Activated T-cell treated with anti-CD3 and anti-CD28 coated beads for 1 hour (primary cell): ENCODE measurements at regions not wholly inside any gene's neighbourhood (a gene's known extent, or its start where the extent isn't known, plus 50 kb on each side); places are given as distances from the start of the nearest gene placed in this dataset.
"Not testable (repeated sequence)": the region's sequence is repeated elsewhere in the genome, so short reads cannot be mapped to it uniquely, and the experiment has no call there.

ENCODE experiments used
- DNase-seq: peaks from one replicate; pipeline ENCODE4 v3.0.0-alpha.2; 2020; ENCODE audit warnings: low read depth

DNA sequence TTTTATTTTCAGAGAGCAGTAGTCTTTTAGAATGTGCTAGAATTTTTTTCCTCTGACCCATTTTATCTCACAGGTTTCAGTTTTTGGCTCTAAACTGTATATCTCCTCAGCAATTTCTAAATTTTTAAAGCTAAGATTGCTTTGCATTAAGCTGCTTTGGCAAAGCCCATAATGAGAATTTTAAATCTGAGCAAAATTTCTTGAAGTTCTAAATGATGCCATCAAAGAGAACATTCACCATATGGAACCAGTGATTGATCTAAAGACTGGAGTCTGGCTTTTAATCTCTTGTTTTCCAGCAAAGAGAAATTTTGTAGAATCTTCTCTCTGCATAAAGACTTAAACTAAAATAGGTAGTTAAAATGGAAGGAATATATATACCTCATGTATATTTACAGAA is 313.6 kb downstream of the TBC1D32 start:
- no peak for DNase-seq

- no peak for DNase-seq
These were observed 325.7 kb downstream of the TBC1D32 start for GRCh38 chr6:121008553-121008952.

- no peak for DNase-seq
These were observed 328.3 kb downstream of the TBC1D32 start for GRCh38 chr6:121006024-121006423.

- DNase-seq, result no peak
These were observed 333.9 kb downstream of the TBC1D32 start for GRCh38 chr6:121000381-121000780.

GRCh38 chr6:120996340-120996739 is 337.9 kb downstream of the TBC1D32 start:
- DNase-seq, result no peak

DNA sequence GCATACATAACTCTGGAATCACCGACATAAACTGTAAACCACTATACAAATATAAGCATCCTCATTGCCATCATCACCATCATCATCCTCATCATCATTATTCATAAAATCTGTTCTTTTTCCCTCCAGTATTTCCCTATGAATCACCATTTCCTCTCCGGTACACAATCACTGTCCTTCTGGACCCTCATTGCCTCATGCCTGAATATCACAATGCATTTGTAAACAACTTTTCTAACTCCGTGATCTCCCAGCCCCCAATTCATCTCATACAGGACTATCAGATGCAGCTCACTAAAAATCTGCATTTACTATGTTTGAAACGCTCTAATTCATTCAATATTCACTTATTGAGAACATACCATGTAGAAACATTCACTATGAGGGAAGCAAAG is 339.7 kb downstream of the TBC1D32 start:
- DNase-seq, result no peak

- DNase-seq, result no peak
These were observed 340.2 kb downstream of the TBC1D32 start for GRCh38 chr6:120993929-120994572.

- no peak for DNase-seq
These were observed 342.0 kb downstream of the TBC1D32 start for GRCh38 chr6:120992257-120992656.

DNA sequence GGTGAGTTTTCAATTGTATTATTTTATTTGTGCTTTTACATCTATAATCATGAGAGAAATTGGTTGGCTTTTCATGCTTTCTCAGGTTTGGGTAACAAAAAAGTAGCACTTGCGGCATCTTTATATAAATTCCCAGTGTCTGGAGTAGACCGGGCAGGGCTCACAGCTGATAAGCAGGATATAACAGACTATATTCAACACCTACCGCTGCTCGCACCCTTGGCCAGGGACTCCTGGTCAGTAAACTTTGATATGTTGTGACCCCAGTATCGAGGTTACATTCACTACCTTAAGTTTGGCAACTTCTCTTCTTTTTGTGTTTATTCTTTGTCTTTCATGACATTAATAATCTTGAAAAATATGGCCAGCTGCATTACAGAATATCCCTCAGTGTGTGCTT is 343.4 kb downstream of the TBC1D32 start:
- no peak for DNase-seq

DNA sequence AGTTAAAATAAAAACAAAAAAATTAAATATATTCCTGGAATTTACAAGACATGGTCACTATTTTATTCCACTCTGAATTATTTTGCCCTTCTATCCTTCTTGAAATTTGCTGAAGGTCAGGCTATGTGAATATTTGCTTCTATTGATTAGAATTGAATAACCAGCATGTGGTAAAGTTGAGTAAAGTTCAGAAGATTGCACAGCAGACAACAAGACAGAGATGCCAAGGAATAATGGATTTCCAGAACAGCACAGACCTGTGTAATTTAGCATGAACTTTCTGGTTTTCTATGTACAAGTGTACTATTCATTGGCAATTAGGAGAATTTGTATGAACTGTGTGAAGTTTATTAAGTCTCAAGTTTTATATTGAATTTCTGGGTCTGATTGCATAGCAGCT is 352.4 kb downstream of the TBC1D32 start:
- DNase-seq, result no peak

- no peak for DNase-seq
These were observed 368.0 kb downstream of the TBC1D32 start for GRCh38 chr6:120966321-120966720.

DNA sequence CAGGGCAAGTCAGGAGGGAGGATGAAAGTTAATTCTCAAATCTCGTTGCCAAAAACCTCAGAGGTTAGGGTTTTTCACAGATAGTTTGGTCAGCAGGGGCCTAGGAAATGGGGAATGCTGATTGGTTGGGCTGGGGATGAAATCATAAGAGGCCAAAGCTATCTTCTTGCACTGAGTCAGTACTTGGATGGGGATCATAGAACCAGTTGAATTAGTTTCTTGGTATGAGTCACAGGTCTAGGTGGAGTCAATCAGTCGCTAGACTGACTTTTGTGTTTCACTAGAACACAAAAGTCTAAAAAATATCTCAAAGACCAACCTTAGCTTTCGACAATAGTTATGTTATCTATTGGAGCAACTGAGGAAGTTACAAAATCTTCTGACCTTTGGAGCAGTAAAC is 368.5 kb downstream of the TBC1D32 start:
- no peak for DNase-seq

DNA sequence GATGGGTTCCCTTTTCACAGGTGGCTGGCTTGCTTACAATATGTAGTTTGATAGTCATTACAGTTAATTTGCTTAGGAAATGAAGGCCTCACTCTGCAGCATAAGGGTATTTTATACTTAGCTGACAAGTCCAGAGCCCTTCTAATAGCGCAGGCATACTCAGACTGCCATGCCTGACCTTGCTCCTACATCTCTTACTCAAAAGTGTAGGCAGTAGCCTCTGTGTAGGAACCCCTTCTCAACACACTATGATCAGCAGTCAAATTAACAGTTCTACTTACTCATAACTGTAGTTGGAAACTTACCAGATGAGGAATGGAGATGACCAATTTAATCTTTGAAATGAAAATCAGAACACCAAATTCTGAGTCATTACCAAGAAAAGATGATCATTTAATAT is 373.5 kb downstream of the TBC1D32 start:
- DNase-seq, result no peak

GRCh38 chr6:120954111-120954510 is 380.2 kb downstream of the TBC1D32 start:
- DNase-seq, result no peak

DNA sequence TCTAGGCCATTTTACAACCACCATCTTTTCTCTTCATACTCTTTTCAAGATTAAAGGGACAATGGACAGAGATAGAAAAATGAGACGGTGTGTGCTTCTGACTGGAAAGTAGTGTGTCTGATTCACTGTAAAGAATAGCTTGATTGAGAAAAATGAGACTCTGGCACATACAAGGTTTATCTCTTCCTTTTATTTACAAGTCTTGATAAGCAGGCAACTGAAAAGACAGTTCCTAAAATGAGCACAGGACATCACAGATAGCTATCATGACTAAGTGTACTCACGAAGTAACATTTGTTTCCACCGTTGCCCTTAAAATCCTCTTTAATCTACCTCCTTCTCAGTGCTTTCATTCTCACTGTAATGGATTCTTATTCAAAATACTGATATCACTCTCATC is 383.0 kb downstream of the TBC1D32 start:
- DNase-seq, result no peak

DNA sequence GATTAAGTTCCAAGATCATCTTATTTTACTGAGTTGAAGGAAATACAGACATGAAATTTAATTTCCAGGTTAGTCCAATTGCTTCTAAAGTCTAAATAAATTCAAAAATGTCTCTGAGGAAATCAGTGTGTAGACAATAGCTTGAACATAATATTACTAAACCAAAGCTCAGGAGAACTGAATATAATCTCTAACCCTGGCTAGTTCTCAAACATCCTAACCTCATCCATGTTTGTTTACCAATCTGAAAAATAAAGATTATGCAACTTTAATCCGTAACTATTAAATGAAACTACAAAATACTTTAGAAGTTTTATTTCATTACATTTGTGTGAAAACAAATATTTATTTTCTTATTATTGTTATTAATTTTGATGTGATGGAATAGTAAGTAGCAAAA is 387.2 kb downstream of the TBC1D32 start:
- no peak for DNase-seq

DNA sequence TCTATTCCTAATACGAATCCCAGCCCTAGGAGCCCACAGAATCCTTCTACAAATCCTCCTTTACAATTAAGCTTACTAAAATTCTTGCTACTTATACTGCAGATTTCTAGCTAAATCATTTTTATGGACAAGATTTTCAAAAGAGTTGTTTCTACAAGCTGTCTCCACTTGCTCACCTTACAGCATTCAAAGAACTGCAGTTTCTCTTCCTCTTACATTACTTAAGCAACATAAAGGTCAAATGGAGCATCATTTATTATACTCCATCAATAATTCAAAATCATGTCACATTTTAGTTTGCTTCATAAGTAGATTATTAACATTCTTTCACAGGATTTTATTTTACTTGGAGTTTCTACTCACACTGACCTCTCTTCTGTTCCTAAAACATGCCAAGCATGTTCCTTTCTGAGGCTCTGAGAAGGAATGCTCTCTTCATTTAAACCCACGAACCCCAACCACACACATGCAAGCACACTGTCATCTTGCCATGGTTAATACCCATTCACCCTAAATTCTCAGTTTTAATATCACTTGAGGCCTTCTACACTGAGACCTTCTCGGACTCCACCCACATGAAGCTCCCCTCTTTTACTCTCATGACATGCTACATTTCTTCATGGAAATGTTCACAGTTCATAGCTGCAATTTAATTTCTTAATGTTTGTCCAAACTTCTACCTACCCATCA is 388.2 kb downstream of the TBC1D32 start:
- DNase-seq, result no peak

DNA sequence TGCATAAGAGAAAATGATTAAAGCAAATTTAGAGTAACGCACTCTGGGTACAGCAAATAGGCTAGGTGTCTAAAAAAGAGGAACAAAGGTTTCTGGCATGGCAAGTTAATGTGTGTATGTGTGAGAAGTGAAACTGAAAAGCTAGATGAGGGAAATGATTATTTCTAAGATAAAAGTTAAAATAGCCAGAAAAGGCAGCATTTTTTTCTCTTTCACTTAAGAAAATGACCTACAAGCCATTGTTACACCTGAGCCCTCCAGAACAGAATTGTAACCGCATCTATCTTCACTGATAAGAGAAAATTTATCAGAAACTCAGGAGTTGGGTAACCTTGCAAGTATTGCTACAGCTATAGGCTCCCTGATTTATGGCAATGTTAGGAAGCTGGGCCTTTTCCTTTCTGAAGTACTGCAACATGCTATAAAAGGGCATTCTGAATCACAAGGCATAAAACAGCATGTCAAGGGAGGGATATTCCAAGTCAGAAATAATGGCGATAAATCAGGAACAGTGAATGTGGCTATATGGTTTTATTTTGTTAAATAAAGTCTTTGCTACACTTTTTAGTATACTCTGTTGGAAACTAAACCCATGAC is 395.3 kb downstream of the TBC1D32 start:
- DNase-seq, result no peak

DNA sequence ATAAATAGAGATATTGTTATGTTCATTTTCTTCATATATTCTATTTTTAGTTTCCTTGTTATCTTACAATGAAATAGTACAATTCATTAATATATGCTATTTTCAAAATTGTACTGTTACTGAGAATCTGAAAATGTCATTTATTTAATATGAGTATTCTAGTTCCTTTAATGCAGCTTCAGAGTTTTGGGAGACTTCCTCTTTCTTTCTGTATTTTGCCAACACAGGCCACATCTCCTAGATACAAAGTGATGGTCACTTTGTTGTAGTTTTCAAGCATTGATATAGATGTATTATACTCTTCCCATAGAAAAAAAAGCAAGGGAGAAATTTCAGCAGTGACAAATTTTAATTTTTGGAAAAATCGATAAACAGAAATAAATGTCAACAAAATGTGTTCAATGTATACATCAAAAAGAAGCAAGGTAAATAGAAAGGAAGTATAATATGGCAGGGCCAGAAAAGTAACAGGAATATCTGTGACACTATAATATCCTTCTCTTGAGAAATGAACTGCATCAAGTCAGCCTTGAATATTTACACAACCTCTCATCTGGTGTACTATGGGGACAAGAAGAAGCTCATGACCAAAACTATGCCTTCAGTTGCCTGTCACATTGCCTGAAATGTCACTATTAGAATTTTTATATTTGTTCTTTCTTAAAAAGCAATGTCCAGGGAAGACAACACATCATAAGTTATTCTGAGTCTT is 396.0 kb downstream of the TBC1D32 start:
- DNase-seq, result no peak

- DNase-seq, result no peak
These were observed 398.4 kb downstream of the TBC1D32 start for GRCh38 chr6:120935908-120936307.

- no peak for DNase-seq
These were observed 399.3 kb downstream of the TBC1D32 start for GRCh38 chr6:120935016-120935415.

DNA sequence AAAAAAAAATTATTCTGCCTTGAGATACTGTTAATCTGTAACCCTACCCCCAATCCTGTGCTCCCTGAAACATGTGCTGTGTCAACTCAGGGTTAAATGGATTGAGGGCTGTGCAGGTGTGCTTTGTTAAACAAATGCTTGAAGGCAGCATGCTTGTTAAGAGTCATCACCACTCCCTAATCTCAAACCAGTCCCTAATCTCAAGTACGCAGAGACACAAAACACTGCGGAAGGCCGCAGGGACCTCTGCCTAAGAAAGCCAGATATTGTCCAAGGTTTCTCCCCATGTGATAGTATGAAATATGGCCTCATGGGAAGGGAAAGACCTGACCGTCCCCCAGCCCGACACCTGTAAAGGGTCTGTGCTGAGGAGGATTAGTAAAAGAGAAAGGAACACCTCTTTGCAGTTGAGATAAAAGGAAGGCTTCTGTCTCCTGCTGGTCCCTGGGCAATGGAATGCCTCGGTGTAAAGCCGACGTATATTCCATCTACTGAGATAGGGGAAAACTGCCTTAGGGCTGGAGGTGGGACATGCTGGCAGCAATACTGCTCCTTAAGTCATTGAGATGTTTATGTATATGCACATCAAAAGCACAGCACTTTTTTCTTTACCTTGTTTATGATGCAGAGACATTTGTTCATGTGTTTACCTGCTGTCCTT is 402.6 kb downstream of the TBC1D32 start:
- not testable (repeated sequence) for DNase-seq
